DND-41 (cell line): ENCODE measurements at regions not wholly inside any gene's neighbourhood (a gene's known extent, or its start where the extent isn't known, plus 50 kb on each side); places are given as distances from the start of the nearest gene placed in this dataset.

Source experiments
- ATAC-seq: fragments of 200-7000 bp; cut with Tn5 transposase; 3 replicates; pipeline ENCODE4 v1.9.1; 2021; ENCODE audit warnings: low read depth; ENCODE audit not compliant: insufficient read depth
- DNase-seq: peaks from one replicate; pipeline ENCODE4 v3.0.0-alpha.2; 2020
- H2AFZ ChIP-seq: 2 replicates; pipeline ENCODE4 v1.6.0; 2012; ENCODE audit warnings: low read depth, low read length
- H3K27ac ChIP-seq: 2 replicates; pipeline ENCODE4 v1.5.1; 2012; ENCODE audit warnings: low read length, inconsistent platforms
- H3K27me3 ChIP-seq: fragments of 200-600 bp; sonication (generic); 2 replicates; pipeline ENCODE4 v1.6.0; 2012; ENCODE audit warnings: low read length, mild to moderate bottlenecking, inconsistent platforms; ENCODE audit not compliant: insufficient read depth, poor library complexity
- H3K36me3 ChIP-seq: 2 replicates; pipeline ENCODE4 v1.5.1; 2012; ENCODE audit warnings: low read length, inconsistent platforms; ENCODE audit not compliant: insufficient read depth
- H3K4me1 ChIP-seq: 2 replicates; pipeline ENCODE4 v1.5.1; 2012; ENCODE audit warnings: mild to moderate bottlenecking, low read length; ENCODE audit not compliant: insufficient read depth
- H3K4me2 ChIP-seq: 2 replicates; pipeline ENCODE4 v1.6.0; 2012; ENCODE audit warnings: mild to moderate bottlenecking, moderate library complexity, low read length, inconsistent platforms; ENCODE audit not compliant: insufficient read depth
- H3K4me3 ChIP-seq, 2 experiments: fragments of 200-600 bp in 1 of 2; shearing (Covaris generic) in 1 of 2; 2 replicates each; pipeline ENCODE4 v1.5.1; 2012 to 2016; ENCODE audit warnings: inconsistent platforms in 2 of 2, low read length in 2 of 2, mild to moderate bottlenecking in 2 of 2, low read depth in 1 of 2, moderate library complexity in 1 of 2
- H3K79me2 ChIP-seq: 2 replicates; pipeline ENCODE4 v1.6.0; 2012; ENCODE audit warnings: low read length, inconsistent platforms; ENCODE audit not compliant: insufficient read depth
- H3K9ac ChIP-seq: 2 replicates; pipeline ENCODE4 v1.6.0; 2012; ENCODE audit warnings: low read depth, mild to moderate bottlenecking, inconsistent platforms, low read length, moderate library complexity
- H3K9me3 ChIP-seq: 2 replicates; pipeline ENCODE4 v1.5.1; 2012; ENCODE audit warnings: low read length, moderate library complexity, mild to moderate bottlenecking, inconsistent platforms; ENCODE audit not compliant: insufficient read depth, severe bottlenecking
- H4K20me1 ChIP-seq: 2 replicates; pipeline ENCODE4 v1.6.0; 2012; ENCODE audit warnings: low read length; ENCODE audit not compliant: insufficient read depth
- EZH2 ChIP-seq: IDR thresholded peaks from 3 replicates; pipeline ENCODE4 v1.6.1; 2012; ENCODE audit warnings: borderline replicate concordance, low read depth, mild to moderate bottlenecking, moderate library complexity, low read length, inconsistent platforms; ENCODE audit not compliant: severe bottlenecking
- TF ChIP-seq, protein P1 (sequence below): IDR thresholded peaks from 2 replicates; pipeline ENCODE4 v1.5.1; 2012; ENCODE audit warnings: borderline replicate concordance, low read length, moderate library complexity, mild to moderate bottlenecking; ENCODE audit not compliant: poor library complexity, severe bottlenecking; ENCODE audit errors: extremely low read depth

DNA sequence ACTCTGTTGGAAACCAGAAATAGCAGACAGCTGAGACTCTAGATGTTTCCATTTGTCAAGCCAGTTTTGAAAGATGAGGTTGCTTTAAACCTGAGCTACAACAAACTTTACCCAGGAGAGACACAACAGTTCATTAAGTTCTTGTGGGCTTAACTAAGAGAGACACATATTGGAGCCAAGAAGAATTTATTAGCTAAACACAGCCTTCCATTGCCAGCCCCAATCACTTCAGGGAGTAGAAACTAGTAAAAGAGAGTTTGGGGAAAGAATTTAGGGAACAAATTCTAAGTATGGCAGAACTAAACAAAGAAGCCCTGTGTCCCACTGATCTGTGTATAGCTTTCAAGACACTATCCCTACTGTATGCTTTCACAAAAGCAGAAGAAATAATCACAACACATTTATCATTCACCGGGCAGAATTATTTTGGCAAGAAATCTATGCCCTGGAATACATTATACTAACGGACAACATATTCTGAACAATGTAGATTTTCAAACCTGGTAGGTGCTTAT is 87.3 kb upstream of the KAZN start:
- H3K27ac ChIP-seq, result no peak overlapping the region
- H3K4me3 ChIP-seq, result no peak overlapping the region
- H3K27me3 ChIP-seq, result no peaks in the 10 kb centered on the region
- no peaks in the 10 kb centered on the region for H3K4me1 ChIP-seq
- H4K20me1 ChIP-seq, result no peaks in the 10 kb centered on the region
- no peak for ATAC-seq
- H2AFZ ChIP-seq, result no peak overlapping the region
- no peaks in the 10 kb centered on the region for H3K79me2 ChIP-seq
- TF ChIP-seq, protein P1, sequence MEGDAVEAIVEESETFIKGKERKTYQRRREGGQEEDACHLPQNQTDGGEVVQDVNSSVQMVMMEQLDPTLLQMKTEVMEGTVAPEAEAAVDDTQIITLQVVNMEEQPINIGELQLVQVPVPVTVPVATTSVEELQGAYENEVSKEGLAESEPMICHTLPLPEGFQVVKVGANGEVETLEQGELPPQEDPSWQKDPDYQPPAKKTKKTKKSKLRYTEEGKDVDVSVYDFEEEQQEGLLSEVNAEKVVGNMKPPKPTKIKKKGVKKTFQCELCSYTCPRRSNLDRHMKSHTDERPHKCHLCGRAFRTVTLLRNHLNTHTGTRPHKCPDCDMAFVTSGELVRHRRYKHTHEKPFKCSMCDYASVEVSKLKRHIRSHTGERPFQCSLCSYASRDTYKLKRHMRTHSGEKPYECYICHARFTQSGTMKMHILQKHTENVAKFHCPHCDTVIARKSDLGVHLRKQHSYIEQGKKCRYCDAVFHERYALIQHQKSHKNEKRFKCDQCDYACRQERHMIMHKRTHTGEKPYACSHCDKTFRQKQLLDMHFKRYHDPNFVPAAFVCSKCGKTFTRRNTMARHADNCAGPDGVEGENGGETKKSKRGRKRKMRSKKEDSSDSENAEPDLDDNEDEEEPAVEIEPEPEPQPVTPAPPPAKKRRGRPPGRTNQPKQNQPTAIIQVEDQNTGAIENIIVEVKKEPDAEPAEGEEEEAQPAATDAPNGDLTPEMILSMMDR, result no peak
- H3K9ac ChIP-seq, result no peak overlapping the region
- no peaks in the 10 kb centered on the region for H3K9me3 ChIP-seq
- H3K4me2 ChIP-seq, result no peak overlapping the region
- no peaks in the 10 kb centered on the region for H3K36me3 ChIP-seq
- DNase-seq, result no peak

DNA sequence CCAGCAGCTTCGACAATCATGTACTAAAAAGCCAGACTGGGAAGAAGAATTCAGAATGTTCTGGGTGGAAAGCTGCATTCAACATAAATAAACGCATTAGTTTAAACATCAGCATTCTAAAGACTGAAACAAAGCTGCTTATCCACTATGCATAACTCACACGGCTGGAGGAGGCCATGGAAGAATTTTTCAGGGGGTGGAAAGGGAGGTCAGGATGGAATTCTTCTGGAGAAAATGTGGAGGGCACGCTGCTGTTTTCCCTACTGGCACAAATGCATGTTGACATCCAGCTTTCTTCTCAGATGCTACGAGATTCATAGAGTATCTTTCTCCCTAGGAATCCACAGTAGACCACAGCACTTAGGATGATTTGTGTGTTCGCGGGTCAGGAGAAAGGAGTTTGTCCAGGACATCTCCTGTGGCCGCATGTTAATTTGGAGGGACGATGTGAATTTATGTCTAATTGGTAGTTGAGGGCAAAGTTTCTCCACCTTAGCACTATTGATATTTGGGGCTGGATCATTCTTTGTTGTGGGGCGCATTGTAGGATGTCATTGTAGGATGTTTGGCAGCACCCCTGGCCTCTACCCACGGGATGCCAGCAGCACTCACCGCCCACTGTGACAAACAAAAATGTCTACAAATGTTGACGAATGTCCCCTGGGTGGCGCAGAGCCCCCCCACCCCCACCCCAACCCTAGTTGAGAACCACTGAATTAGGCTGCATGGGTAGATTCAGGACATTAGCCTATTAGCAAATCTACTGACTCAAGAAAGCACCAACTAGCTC is 86.5 kb upstream of the KAZN start:
- no peaks in the 10 kb centered on the region for H3K4me1 ChIP-seq
- ATAC-seq (no peak), DNase-seq (no peak)
- no peaks in the 10 kb centered on the region for H4K20me1 ChIP-seq
- no peak overlapping the region for H3K4me2 ChIP-seq
- H3K27me3 ChIP-seq, result no peaks in the 10 kb centered on the region
- no peak for TF ChIP-seq EZH2
- TF ChIP-seq, protein P1, result no peak
- no peak overlapping the region for H3K27ac ChIP-seq
- no peaks in the 10 kb centered on the region for H3K79me2 ChIP-seq
- H3K9me3 ChIP-seq, result no peaks in the 10 kb centered on the region
- no peak overlapping the region for H3K9ac ChIP-seq
- no peaks in the 10 kb centered on the region for H3K36me3 ChIP-seq
- no peak overlapping the region for H3K4me3 ChIP-seq
- no peak overlapping the region for H2AFZ ChIP-seq

DNA sequence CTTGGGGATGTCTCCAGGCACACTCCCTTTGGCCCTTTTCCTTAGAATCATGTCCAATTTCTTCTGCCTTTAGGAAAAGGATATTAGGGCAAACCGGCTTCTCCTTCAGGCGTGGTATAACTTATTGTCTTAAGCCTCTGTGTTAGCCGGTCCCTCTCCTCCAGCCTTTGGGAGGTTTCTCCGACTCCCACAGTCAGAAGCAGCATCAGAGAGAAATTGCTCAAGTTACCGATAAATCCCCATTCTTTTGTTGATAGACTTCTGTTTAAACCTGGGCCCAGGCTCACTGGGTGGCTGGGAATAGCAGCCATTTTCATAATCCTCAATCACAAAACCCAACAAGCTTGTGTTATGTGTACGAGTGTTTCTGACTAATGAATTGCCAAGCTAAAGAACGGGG is 85.4 kb upstream of the KAZN start:
- TF ChIP-seq, protein P1, result no peak
- no peak for TF ChIP-seq EZH2
- no peak overlapping the region for H3K4me2 ChIP-seq
- no peaks in the 10 kb centered on the region for H3K27me3 ChIP-seq
- no peak overlapping the region for H3K9ac ChIP-seq
- H3K27ac ChIP-seq, result no peak overlapping the region
- H3K79me2 ChIP-seq, result no peaks in the 10 kb centered on the region
- no peak overlapping the region; the same call in 1 of the 2 replicates for H2AFZ ChIP-seq
- no peaks in the 10 kb centered on the region for H3K36me3 ChIP-seq
- H3K9me3 ChIP-seq, result no peaks in the 10 kb centered on the region
- H4K20me1 ChIP-seq, result no peaks in the 10 kb centered on the region
- H3K4me1 ChIP-seq, result no peaks in the 10 kb centered on the region
- H3K4me3 ChIP-seq, result no peak overlapping the region
- DNase-seq, result no peak
- no peak for ATAC-seq

DNA sequence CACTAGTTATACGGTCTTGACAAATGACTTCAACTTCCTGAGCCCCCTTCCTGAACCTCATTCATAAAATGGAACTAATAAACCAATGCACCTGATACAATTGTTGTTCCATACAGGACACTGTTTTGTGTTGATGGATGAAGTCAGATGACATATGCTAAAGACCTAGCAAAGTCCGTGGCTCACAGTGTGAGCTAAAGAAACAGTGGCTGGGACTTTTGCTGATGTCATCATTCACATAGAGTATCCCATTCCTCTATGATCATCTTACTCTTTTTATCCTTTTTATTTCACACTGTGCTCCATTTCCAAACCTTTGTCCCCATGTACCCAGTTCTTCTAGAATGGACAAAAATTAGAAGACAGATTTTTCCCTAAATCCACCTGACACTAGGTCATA is 83.7 kb upstream of the KAZN start:
- Histone ChIP-seq H3K9me3 (no peaks in the 10 kb centered on the region), H3K36me3 (no peaks in the 10 kb centered on the region), H3K4me2 (no peak overlapping the region), H2AFZ (no peak overlapping the region), H3K9ac (no peak overlapping the region), H3K4me3 (no peak overlapping the region), H3K79me2 (no peaks in the 10 kb centered on the region), H3K27me3 (no peaks in the 10 kb centered on the region), H4K20me1 (no peaks in the 10 kb centered on the region), H3K4me1 (no peaks in the 10 kb centered on the region), H3K27ac (no peak overlapping the region)
- DNase-seq (no peak), ATAC-seq (no peak)
- TF ChIP-seq, protein P1, result no peak
- TF ChIP-seq EZH2, result no peak
